HEK293T (cell line): ENCODE measurements at regions not wholly inside any gene's neighbourhood (a gene's known extent, or its start where the extent isn't known, plus 50 kb on each side); places are given as distances from the start of the nearest gene placed in this dataset.

Experiments used
- CTCF ChIA-PET: fragments of 350-600 bp; formaldehyde crosslinking; extraction: SDS; loops from one replicate; lab custom pipeline; 2021; ENCODE audit warnings: antibody characterized with exemption, inconsistent platforms; lab: Yijun Ruan, JAX
- POLR2A ChIA-PET: fragments of 350-600 bp; formaldehyde crosslinking; extraction: SDS; loops from one replicate; lab custom pipeline; 2020; ENCODE audit warnings: antibody characterized with exemption, inconsistent platforms; lab: Yijun Ruan, JAX
- DNase-seq: peaks from one replicate; pipeline ENCODE4 v3.0.0; 2012; ENCODE audit warnings: mixed read lengths; ENCODE audit errors: extremely low spot score
- ARNT ChIP-seq: fragments of 450-650 bp; IDR thresholded peaks from 2 replicates; pipeline ENCODE4 v1.6.1; 2017; ENCODE audit warnings: mild to moderate bottlenecking
- BHLHE40 ChIP-seq: fragments of 450-650 bp; IDR thresholded peaks from 2 replicates; pipeline ENCODE4 v1.6.1; 2016; ENCODE audit warnings: mild to moderate bottlenecking, moderate library complexity, borderline replicate concordance
- CTBP1 ChIP-seq: fragments of 450-650 bp; IDR thresholded peaks from 2 replicates; pipeline ENCODE4 v1.6.1; 2016; ENCODE audit warnings: borderline replicate concordance
- ELF4 ChIP-seq: fragments of 450-650 bp; IDR thresholded peaks from 2 replicates; pipeline ENCODE4 v1.6.1; 2017; ENCODE audit warnings: antibody characterized with exemption
- FOXA1 ChIP-seq: fragments of 450-650 bp; IDR thresholded peaks from 2 replicates; pipeline ENCODE4 v1.6.1; 2016; ENCODE audit warnings: mild to moderate bottlenecking
- FOXK2 ChIP-seq: fragments of 450-650 bp; IDR thresholded peaks from 2 replicates; pipeline ENCODE4 v1.6.1; 2016; ENCODE audit warnings: mild to moderate bottlenecking
- FOXM1 ChIP-seq: fragments of 450-650 bp; IDR thresholded peaks from 2 replicates; pipeline ENCODE4 v1.6.1; 2017; ENCODE audit warnings: mild to moderate bottlenecking, borderline replicate concordance
- HDGF ChIP-seq: fragments of 450-650 bp; IDR thresholded peaks from 2 replicates; pipeline ENCODE4 v1.6.1; 2017; ENCODE audit warnings: antibody characterized with exemption, borderline replicate concordance
- L3MBTL2 ChIP-seq: fragments of 450-650 bp; conservative IDR thresholded peaks from 2 replicates; pipeline ENCODE4 v1.6.1; 2016; ENCODE audit warnings: mild to moderate bottlenecking
- LEF1 ChIP-seq: fragments of 450-650 bp; IDR thresholded peaks from 2 replicates; pipeline ENCODE4 v1.6.1; 2017; ENCODE audit warnings: mild to moderate bottlenecking, borderline replicate concordance
- NFRKB ChIP-seq: fragments of 450-650 bp; IDR thresholded peaks from 2 replicates; pipeline ENCODE4 v1.6.1; 2016; ENCODE audit warnings: mild to moderate bottlenecking, moderate library complexity
- SP1 ChIP-seq: fragments of 450-650 bp; IDR thresholded peaks from 2 replicates; pipeline ENCODE4 v1.6.1; 2017
- SUZ12 ChIP-seq: fragments of 450-650 bp; IDR thresholded peaks from 2 replicates; pipeline ENCODE4 v1.6.1; 2016; ENCODE audit warnings: mild to moderate bottlenecking
- TARDBP ChIP-seq: fragments of 450-650 bp; IDR thresholded peaks from 2 replicates; pipeline ENCODE4 v1.6.1; 2016
- ZNF384 ChIP-seq: fragments of 450-650 bp; IDR thresholded peaks from 2 replicates; pipeline ENCODE4 v1.6.1; 2016
- TF ChIP-seq, protein P1 (sequence below): fragments of 450-650 bp; IDR thresholded peaks from 2 replicates; pipeline ENCODE4 v1.6.1; 2016

DNA sequence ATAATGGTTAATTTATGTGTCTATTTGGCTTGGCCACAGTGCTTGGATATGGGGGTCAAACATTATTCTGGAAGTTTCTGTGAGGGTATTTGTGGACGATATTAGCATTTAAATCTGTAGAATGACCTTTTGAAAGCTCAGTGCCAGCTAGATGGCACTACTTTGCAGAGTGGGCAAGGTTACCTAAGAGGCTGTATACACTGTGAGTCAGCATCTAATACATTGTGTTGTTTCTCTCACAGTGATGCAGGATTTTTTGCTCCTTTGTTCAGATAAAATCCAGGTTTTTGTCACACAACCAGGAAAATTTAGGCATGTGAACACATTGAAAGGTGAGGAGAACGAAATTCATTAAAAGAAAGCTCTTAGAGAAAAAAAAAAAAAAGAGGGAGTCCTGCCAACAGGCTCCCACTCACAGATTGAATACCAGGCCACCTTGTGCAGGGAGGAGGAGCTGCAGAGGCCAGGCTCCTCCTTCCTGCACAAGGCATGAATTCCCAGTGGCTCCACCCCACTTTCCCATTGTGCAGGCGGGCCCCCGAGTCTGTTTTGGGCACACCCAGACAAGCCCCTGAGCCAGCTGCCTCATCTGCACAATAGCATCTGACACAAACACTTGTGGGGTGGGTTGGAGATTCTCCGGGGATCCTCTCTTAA is 551.0 kb upstream of the ATXN8OS start:
- ChIA-PET CTCF (interaction anchor here (0.8 to 1.8 kb wide), 2 partner anchors 9 to 16 kb away, joined by 3 to 5 read pairs; no protein-coding TSS in a partner anchor), POLR2A (no interaction called here)
- no peak for DNase-seq
- no peak for TF ChIP-seq BHLHE40

DNA sequence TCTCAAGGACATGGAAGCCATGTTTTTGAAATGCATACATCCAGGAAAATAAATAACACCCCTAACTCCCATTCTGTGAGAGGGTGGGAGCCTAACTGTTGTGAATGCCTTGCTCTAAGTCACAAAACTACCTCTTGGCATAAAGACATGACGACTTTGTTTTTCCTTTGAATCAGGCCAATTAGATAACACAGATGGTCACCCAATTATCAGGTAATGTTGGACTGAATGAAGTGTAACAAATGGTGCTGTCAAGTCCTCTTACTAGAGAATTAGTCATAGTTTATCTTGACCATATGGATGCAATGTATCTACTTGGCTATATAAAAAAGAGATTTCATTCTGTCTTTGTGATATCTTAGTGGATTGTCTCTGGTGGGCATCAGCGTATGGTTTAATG is 553.6 kb upstream of the ATXN8OS start:
- ChIA-PET CTCF (no interaction called here), POLR2A (no interaction called here)
- no peak for DNase-seq
- TF ChIP-seq BHLHE40 (no peak), LEF1 (no peak), SUZ12 (no peak), HDGF (no peak), NFRKB (no peak)

DNA sequence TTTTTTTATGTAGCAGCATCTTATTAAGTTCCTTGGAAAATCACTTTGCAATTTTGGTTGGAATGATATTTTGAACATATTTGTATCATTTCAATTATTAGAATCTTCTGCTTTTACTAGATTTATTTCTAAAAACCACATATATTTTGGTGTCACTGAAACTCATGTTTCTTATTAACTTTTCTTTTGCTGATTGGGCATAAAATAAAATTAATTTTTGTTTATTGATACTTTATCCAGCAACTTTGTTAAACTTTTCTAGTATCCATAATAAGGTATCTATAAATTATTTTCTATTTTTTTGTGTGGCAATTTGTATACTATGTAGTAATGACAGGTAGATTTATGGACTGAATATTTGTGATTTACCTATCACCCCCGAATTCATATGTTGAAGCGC is 556.4 kb upstream of the ATXN8OS start:
- POLR2A ChIA-PET, result no interaction called here
- DNase-seq, result no peak
- TF ChIP-seq BHLHE40 (no peak), FOXA1 (no peak), L3MBTL2 (no peak), ARNT (no peak), FOXM1 (no peak), SUZ12 (no peak), SP1 (no peak), LEF1 (no peak), CTBP1 (no peak), ELF4 (no peak), FOXK2 (no peak), NFRKB (no peak), ZNF384 (no peak), HDGF (no peak), TARDBP (no peak)
- TF ChIP-seq, protein P1, sequence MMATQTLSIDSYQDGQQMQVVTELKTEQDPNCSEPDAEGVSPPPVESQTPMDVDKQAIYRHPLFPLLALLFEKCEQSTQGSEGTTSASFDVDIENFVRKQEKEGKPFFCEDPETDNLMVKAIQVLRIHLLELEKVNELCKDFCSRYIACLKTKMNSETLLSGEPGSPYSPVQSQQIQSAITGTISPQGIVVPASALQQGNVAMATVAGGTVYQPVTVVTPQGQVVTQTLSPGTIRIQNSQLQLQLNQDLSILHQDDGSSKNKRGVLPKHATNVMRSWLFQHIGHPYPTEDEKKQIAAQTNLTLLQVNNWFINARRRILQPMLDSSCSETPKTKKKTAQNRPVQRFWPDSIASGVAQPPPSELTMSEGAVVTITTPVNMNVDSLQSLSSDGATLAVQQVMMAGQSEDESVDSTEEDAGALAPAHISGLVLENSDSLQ, result no peak
- CTCF ChIA-PET, result no interaction called here

DNA sequence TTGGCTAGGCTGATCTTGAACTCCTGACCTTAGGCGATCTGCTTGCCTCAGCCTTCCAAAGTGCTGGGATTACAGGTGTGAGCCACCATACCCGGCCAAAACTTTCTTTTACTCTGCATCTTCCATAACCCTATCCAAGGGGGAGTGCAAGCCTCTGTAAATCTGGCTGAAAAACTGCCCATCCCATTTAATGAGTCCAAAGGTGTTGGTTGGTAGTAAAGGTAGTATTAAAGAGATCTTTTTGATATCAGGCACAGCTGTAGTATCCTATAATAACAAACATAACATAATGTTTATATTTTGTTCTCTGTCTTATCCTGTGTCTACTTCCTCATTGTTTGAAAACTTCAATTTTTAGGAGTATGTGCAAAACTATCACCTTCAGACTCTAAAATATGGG is 559.8 kb upstream of the ATXN8OS start:
- CTCF ChIA-PET, result no interaction called here
- POLR2A ChIA-PET, result no interaction called here
- TF ChIP-seq NFRKB (no peak), CTBP1 (no peak), SP1 (no peak), HDGF (no peak), FOXK2 (no peak), TARDBP (no peak), FOXM1 (no peak), L3MBTL2 (no peak), ARNT (no peak), ELF4 (no peak)
- no peak for DNase-seq

DNA sequence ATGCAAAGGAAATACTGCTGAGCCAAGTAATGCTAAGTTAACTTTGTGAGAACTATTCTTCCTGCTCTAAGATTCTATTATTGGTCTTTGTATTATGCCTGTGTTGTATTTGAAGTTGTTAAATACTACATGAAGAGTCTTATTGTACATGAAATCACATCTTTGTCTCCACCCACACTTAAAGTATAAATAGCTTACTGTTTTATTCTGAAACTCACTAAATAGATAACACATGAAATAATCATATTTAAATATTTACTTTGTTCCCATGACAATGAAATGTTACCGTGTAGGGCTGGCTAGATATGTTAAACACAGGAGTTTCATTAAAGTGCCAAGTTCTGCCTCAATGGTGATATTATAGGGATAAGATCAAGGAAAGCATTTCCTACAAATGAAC is 562.1 kb upstream of the ATXN8OS start:
- DNase-seq, result no peak
- TF ChIP-seq FOXA1 (no peak), FOXK2 (no peak), ARNT (no peak), TARDBP (no peak), FOXM1 (no peak), ELF4 (no peak), NFRKB (no peak), SP1 (no peak)
- TF ChIP-seq, protein P1, result no peak
- CTCF ChIA-PET, result no interaction called here
- POLR2A ChIA-PET, result no interaction called here

DNA sequence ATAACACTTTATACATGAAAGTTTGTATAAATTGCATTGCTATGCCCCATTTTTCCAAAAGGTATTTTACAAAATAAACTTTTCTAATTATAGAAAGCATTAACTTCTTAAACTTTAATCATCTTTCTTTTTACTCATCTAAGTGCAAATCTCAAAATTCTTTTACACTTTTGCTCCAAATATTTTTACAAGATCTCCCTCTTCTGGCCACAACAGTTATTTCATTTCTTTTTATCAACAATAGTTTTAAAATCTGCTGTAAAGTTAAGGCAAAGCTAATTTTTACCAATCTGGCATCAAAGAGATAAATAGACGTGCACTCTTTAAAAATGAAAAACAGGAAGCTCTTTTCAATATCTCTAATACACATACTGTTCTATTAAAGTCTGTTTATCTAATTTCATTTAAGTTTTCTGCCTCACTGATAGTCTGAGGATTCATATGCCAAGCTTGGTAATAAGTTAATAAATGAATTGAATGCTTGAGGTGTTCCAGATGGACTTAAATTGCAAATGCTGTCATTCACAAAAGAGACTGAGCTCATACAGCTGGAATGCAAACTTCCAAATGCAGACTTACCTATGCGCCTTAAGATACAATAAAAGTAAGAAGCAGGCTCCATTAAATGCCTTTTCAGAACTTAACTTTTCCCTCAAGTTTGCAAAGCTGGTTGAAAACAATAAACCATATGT is 583.0 kb upstream of the ATXN8OS start:
- CTCF ChIA-PET, result interaction anchor here (0.7 to 1.3 kb wide), 3 partner anchors 9 to 474 kb away, joined by 3 to 4 read pairs (median 3); no protein-coding TSS in a partner anchor
- TF ChIP-seq ELF4, result no peak
- no peak for TF ChIP-seq CTBP1
- no peak for TF ChIP-seq SP1
- TF ChIP-seq SUZ12, result no peak
- no peak for TF ChIP-seq ARNT
- TF ChIP-seq BHLHE40, result no peak
- no peak for TF ChIP-seq FOXK2
- DNase-seq, result no peak
- POLR2A ChIA-PET, result no interaction called here

DNA sequence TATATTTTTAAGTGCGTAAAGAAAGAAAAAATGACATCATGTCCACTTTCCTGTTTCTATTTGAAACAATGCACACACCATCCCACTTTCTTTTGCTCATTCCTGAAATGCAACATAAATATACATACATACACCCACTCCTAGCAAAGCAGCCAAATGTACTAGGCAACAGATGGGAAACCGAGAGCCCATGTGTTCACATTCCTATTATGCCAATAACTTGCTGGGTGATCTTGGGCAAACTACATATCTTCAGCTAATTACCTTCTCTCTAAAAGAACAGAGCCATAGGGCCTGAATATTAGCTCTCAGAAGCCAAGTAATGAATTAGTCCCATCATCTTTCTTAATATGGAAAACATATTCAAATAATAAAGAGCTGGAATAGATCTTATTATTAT is 610.6 kb upstream of the ATXN8OS start:
- POLR2A ChIA-PET, result no interaction called here
- DNase-seq, result no peak
- no peak for TF ChIP-seq CTBP1
- TF ChIP-seq LEF1, result no peak
- no peak for TF ChIP-seq HDGF
- TF ChIP-seq, protein P1, result no peak
- TF ChIP-seq BHLHE40, result no peak
- TF ChIP-seq SUZ12, result no peak
- TF ChIP-seq FOXM1, result no peak
- no peak for TF ChIP-seq SP1
- no peak for TF ChIP-seq FOXA1
- no peak for TF ChIP-seq ARNT
- no peak for TF ChIP-seq TARDBP
- TF ChIP-seq ELF4, result no peak
- no peak for TF ChIP-seq NFRKB
- TF ChIP-seq FOXK2, result no peak
- no peak for TF ChIP-seq ZNF384
- no peak for TF ChIP-seq L3MBTL2
- CTCF ChIA-PET, result no interaction called here
